Liver (tissue), 9 donors: ENCODE measurements at regions not wholly inside any gene's neighbourhood (a gene's known extent, or its start where the extent isn't known, plus 50 kb on each side); places are given as distances from the start of the nearest gene placed in this dataset. TPM values are rescaled to one million over a fixed set of nuclear protein-coding genes. Genes with fewer than 3 reads are reported as not detected.

Experiments used
- DNase-seq: peaks from one replicate; pipeline ENCODE4 v3.0.0-alpha.2; 2017; ENCODE audit warnings: low spot score
- H3K27ac ChIP-seq, 2 donors: one replicate each; pipeline ENCODE4 v1.7.0; 2013; ENCODE audit warnings: inconsistent platforms in 2 of 2, low read length in 2 of 2, control low read depth in 1 of 2, low read depth in 1 of 2, mild to moderate bottlenecking in 1 of 2
- H3K27me3 ChIP-seq, 4 donors: one replicate each; pipeline versions ENCODE4 v1.6.1 to v1.7.0; 2013; ENCODE audit warnings: low read length in 3 of 4, inconsistent platforms in 1 of 4, mild to moderate bottlenecking in 1 of 4, moderate library complexity in 1 of 4; ENCODE audit not compliant: control insufficient read depth in 4 of 4, insufficient read depth in 4 of 4
- H3K36me3 ChIP-seq, 4 donors: one replicate each; pipeline versions ENCODE4 v1.6.1 to v1.7.0; 2013; ENCODE audit warnings: low read length in 3 of 4, mild to moderate bottlenecking in 3 of 4, low read depth in 1 of 4, moderate library complexity in 1 of 4; ENCODE audit not compliant: control insufficient read depth in 4 of 4, insufficient read depth in 3 of 4
- H3K4me1 ChIP-seq, 4 donors: one replicate each; pipeline versions ENCODE4 v1.6.1 to v1.7.0; 2013; ENCODE audit warnings: low read length in 3 of 4, mild to moderate bottlenecking in 3 of 4, moderate library complexity in 1 of 4; ENCODE audit not compliant: control insufficient read depth in 4 of 4, insufficient read depth in 4 of 4
- H3K4me3 ChIP-seq, 3 donors: one replicate each; pipeline versions ENCODE4 v1.6.1 to v1.7.0; 2013; ENCODE audit warnings: low read length in 3 of 3, control low read depth in 1 of 3, low read depth in 1 of 3, mild to moderate bottlenecking in 1 of 3
- H3K9ac ChIP-seq, 2 donors: one replicate each; pipeline ENCODE4 v1.7.0; 2013; ENCODE audit warnings: low read length in 2 of 2, mild to moderate bottlenecking in 2 of 2, moderate library complexity in 2 of 2, control low read depth in 1 of 2, low read depth in 1 of 2
- H3K9me3 ChIP-seq, 4 donors: one replicate each; pipeline versions ENCODE4 v1.6.1 to v1.7.0; 2013; ENCODE audit warnings: low read length in 3 of 4; ENCODE audit not compliant: control insufficient read depth in 4 of 4
- ATF3 ChIP-seq: IDR thresholded peaks from 2 replicates; pipeline ENCODE4 v1.6.1; 2016; ENCODE audit warnings: antibody characterized with exemption
- EGR1 ChIP-seq, 2 donors: IDR thresholded peaks; 2 replicates each; pipeline ENCODE4 v1.6.1; 2016 to 2018; ENCODE audit warnings: antibody characterized with exemption in 2 of 2, low read depth in 2 of 2
- GABPA ChIP-seq, 2 donors: IDR thresholded peaks in 1 of 2; conservative IDR thresholded peaks in 1 of 2; 2 replicates each; pipeline ENCODE4 v1.6.1; 2016; ENCODE audit warnings: antibody characterized with exemption in 2 of 2, mild to moderate bottlenecking in 1 of 2, moderate library complexity in 1 of 2
- HNF4A ChIP-seq, 2 donors: conservative IDR thresholded peaks; 2 replicates each; pipeline ENCODE4 v1.6.1; 2016; ENCODE audit warnings: antibody characterized with exemption in 2 of 2, mild to moderate bottlenecking in 2 of 2
- HNF4G ChIP-seq: IDR thresholded peaks from 2 replicates; pipeline ENCODE4 v1.6.1; 2016; ENCODE audit warnings: antibody characterized with exemption
- JUND ChIP-seq, 2 donors: IDR thresholded peaks; 2 replicates each; pipeline ENCODE4 v1.6.1; 2016; ENCODE audit warnings: antibody characterized with exemption in 2 of 2
- NR2F2 ChIP-seq: IDR thresholded peaks from 2 replicates; pipeline ENCODE4 v1.6.1; 2016; ENCODE audit warnings: antibody characterized with exemption
- RAD21 ChIP-seq, 2 donors: IDR thresholded peaks; 2 replicates each; pipeline ENCODE4 v1.6.1; 2016; ENCODE audit warnings: antibody characterized with exemption in 2 of 2, mild to moderate bottlenecking in 2 of 2
- REST ChIP-seq: IDR thresholded peaks from 2 replicates; pipeline ENCODE4 v1.6.1; 2016; ENCODE audit warnings: antibody characterized with exemption, mild to moderate bottlenecking
- RXRA ChIP-seq, 2 donors: IDR thresholded peaks; 2 replicates each; pipeline ENCODE4 v1.6.1; 2017 to 2018; ENCODE audit warnings: antibody characterized with exemption in 2 of 2, mild to moderate bottlenecking in 1 of 2
- YY1 ChIP-seq: IDR thresholded peaks from 2 replicates; pipeline ENCODE4 v1.6.1; 2016; ENCODE audit warnings: antibody characterized with exemption, mild to moderate bottlenecking
- WGBS: extraction: QIAGEN DNeasy Blood & Tissue Kit; methylation state at CpG from one replicate; pipeline ENCODE4 v1.1.7; 2013; 5-methylcytosine and 5-hydroxymethylcytosine counted together
- small RNA-seq: library from RNA; depleted of rRNA; stranded (forward); fragments of <200 nt; gene quantifications from one replicate; pipeline ENCODE3, GENCODE V24; 2014
- TF ChIP-seq, protein P1 (sequence below): IDR thresholded peaks from 2 replicates; pipeline ENCODE4 v1.6.1; 2016; ENCODE audit warnings: antibody characterized with exemption
- TF ChIP-seq, protein P2 (sequence below): fragments of 150-350 bp; IDR thresholded peaks from 2 replicates; pipeline ENCODE4 v1.5.1; 2017; ENCODE audit warnings: improper control_type of control experiment, low read depth, low read length; ENCODE audit not compliant: missing input control
- TF ChIP-seq, protein P3 (sequence below): IDR thresholded peaks from 2 replicates; pipeline ENCODE4 v1.6.1; 2016; ENCODE audit warnings: antibody characterized with exemption
- donor health status: healthy.
- donor health status: healthy.
- donor health status: healthy.
- donor health status: healthy.
- donor health status: healthy.

DNA sequence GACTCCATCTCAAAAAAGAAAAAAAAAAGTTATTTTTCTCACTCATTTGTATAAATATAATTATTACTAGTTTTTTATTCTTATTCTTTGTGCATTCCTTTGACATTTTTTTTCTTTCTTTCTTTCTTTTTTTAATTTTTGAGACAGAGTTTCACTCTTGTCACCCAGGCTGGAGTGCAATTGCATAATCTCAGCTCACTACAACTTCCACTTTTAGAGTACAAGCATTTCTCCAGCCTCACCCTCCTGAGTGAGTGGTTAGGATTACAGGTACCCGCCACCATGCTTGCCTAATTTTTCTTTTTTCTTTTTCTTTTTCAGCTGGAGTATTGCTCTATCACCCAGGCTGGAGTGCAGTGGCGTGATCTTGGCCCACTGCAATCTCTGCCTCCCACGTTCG lies 51.4 kb upstream of the JARID2 start:
- Histone ChIP-seq H3K27me3 (no peaks in the 10 kb centered on the region), H3K36me3 (no peaks in the 10 kb centered on the region), H3K9ac (no peak overlapping the region), H3K4me1 (no peaks in the 10 kb centered on the region), H3K27ac (no peak overlapping the region), H3K4me3 (no peak overlapping the region), H3K9me3 (no peaks in the 10 kb centered on the region)
- DNase-seq, result no peak
- 87% methylated on average over 4 of the region's 4 CpGs for WGBS
- TF ChIP-seq GABPA (IDR thresholded peaks at IDR 0.05 in 1 of 2, conservative IDR thresholded peaks at IDR 0.05 in 1 of 2) (no peak), RAD21 (IDR thresholded peaks at IDR 0.05) (no peak), RXRA (IDR thresholded peaks at IDR 0.05) (no peak), HNF4A (conservative IDR thresholded peaks at IDR 0.05) (no peak), YY1 (no peak), NR2F2 (no peak), HNF4G (no peak), JUND (IDR thresholded peaks at IDR 0.05) (no peak), EGR1 (IDR thresholded peaks at IDR 0.05; ENCODE audit: low read depth in 2 of 2) (no peak), ATF3 (no peak), REST (no peak)
- TF ChIP-seq, protein P1, sequence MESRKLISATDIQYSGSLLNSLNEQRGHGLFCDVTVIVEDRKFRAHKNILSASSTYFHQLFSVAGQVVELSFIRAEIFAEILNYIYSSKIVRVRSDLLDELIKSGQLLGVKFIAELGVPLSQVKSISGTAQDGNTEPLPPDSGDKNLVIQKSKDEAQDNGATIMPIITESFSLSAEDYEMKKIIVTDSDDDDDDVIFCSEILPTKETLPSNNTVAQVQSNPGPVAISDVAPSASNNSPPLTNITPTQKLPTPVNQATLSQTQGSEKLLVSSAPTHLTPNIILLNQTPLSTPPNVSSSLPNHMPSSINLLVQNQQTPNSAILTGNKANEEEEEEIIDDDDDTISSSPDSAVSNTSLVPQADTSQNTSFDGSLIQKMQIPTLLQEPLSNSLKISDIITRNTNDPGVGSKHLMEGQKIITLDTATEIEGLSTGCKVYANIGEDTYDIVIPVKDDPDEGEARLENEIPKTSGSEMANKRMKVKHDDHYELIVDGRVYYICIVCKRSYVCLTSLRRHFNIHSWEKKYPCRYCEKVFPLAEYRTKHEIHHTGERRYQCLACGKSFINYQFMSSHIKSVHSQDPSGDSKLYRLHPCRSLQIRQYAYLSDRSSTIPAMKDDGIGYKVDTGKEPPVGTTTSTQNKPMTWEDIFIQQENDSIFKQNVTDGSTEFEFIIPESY, result no peak
- TF ChIP-seq, protein P2, sequence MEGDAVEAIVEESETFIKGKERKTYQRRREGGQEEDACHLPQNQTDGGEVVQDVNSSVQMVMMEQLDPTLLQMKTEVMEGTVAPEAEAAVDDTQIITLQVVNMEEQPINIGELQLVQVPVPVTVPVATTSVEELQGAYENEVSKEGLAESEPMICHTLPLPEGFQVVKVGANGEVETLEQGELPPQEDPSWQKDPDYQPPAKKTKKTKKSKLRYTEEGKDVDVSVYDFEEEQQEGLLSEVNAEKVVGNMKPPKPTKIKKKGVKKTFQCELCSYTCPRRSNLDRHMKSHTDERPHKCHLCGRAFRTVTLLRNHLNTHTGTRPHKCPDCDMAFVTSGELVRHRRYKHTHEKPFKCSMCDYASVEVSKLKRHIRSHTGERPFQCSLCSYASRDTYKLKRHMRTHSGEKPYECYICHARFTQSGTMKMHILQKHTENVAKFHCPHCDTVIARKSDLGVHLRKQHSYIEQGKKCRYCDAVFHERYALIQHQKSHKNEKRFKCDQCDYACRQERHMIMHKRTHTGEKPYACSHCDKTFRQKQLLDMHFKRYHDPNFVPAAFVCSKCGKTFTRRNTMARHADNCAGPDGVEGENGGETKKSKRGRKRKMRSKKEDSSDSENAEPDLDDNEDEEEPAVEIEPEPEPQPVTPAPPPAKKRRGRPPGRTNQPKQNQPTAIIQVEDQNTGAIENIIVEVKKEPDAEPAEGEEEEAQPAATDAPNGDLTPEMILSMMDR, result no peak
- TF ChIP-seq, protein P3, sequence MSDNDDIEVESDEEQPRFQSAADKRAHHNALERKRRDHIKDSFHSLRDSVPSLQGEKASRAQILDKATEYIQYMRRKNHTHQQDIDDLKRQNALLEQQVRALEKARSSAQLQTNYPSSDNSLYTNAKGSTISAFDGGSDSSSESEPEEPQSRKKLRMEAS, result no peak

Small RNA genes in the stretch of these regions (small RNA-seq; reads per million reads assigned to genes)
- gene RN7SL332P (not detected), gene RNU6-793P (not detected)
